ENCODE measurements at regions not wholly inside any gene's neighbourhood (a gene's known extent, or its start where the extent isn't known, plus 50 kb on each side); places are given as distances from the start of the nearest gene placed in this dataset.

DNA sequence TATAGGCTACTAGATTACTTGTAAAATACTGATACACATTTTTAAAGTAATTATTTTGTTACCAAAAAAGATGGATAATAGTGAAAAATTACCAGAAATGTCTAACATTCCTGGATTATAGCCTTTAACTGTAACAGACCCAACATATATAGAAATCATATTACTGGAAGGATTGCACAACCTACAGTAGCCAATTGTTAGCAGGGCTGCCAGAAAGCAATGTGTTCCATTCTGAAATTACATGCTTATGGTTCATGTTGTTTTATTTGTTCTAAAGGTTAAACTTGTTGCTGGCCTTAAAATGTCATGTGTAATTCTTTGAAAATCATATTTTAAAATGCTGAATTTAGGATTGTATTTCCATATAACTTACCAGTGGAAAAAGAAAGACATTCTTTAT is 793.6 kb upstream of the ACVR2A start:
- H3F3A ChIP-seq (replicated peaks; ENCODE audit: low read depth), result no peaks in the 10 kb centered on the region
- DNase-seq (ENCODE audit: low spot score) (no peak), ATAC-seq (no peak)
- Mint-ChIP-seq H3K9me3 (peaks cover 5% of the 10 kb centered on the region; the same call in 2 of the 3 replicates), H3K4me3 (no peak overlapping the region), H3K27ac (no peak overlapping the region), H3K4me1 (peaks cover 14% of the 10 kb centered on the region), H3K36me3 (ENCODE audit: low read depth) (no peaks in the 10 kb centered on the region; the same call in 1 of the 3 replicates), H3K27me3 (ENCODE audit: insufficient read depth, low read depth, poor library complexity) (peaks cover 1% of the 10 kb centered on the region)
- H3K27me3 ChIP-seq (ENCODE audit: insufficient read depth), result no peaks in the 10 kb centered on the region
- H3K79me2 ChIP-seq (replicated peaks; ENCODE audit: insufficient read depth), result no peaks in the 10 kb centered on the region
- no peaks in the 10 kb centered on the region for H3K4me1 ChIP-seq (ENCODE audit: insufficient read depth)
- H3K4me3 ChIP-seq, result no peak overlapping the region
- no peak overlapping the region for H2AFZ ChIP-seq
- TF ChIP-seq CREB1 (CRISPR knock-in tag; IDR thresholded peaks at IDR 0.05; ENCODE audit: low read depth), result no peak
- TF ChIP-seq POLR2AphosphoS5 (IDR thresholded peaks at IDR 0.05; ENCODE audit: low read depth), result no peak
- no peak for TF ChIP-seq NANOG (IDR thresholded peaks at IDR 0.05; ENCODE audit: borderline replicate concordance)
- TF ChIP-seq, protein P1, sequence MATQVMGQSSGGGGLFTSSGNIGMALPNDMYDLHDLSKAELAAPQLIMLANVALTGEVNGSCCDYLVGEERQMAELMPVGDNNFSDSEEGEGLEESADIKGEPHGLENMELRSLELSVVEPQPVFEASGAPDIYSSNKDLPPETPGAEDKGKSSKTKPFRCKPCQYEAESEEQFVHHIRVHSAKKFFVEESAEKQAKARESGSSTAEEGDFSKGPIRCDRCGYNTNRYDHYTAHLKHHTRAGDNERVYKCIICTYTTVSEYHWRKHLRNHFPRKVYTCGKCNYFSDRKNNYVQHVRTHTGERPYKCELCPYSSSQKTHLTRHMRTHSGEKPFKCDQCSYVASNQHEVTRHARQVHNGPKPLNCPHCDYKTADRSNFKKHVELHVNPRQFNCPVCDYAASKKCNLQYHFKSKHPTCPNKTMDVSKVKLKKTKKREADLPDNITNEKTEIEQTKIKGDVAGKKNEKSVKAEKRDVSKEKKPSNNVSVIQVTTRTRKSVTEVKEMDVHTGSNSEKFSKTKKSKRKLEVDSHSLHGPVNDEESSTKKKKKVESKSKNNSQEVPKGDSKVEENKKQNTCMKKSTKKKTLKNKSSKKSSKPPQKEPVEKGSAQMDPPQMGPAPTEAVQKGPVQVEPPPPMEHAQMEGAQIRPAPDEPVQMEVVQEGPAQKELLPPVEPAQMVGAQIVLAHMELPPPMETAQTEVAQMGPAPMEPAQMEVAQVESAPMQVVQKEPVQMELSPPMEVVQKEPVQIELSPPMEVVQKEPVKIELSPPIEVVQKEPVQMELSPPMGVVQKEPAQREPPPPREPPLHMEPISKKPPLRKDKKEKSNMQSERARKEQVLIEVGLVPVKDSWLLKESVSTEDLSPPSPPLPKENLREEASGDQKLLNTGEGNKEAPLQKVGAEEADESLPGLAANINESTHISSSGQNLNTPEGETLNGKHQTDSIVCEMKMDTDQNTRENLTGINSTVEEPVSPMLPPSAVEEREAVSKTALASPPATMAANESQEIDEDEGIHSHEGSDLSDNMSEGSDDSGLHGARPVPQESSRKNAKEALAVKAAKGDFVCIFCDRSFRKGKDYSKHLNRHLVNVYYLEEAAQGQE (IDR thresholded peaks at IDR 0.05; ENCODE audit: unreplicated experiment), result no peak
- no peak for TF ChIP-seq ZNF331 (CRISPR knock-in tag; IDR thresholded peaks at IDR 0.05; ENCODE audit: low read depth)
- no peak for TF ChIP-seq EZH2phosphoT487 (IDR thresholded peaks at IDR 0.05; ENCODE audit: unreplicated experiment)
- TF ChIP-seq JUNB (IDR thresholded peaks at IDR 0.05; ENCODE audit: unreplicated experiment), result no peak
- no peak for TF ChIP-seq EZH2 (IDR thresholded peaks at IDR 0.05; ENCODE audit: low read depth, unreplicated experiment)
- TF ChIP-seq ZNF114 (CRISPR knock-in tag; IDR thresholded peaks at IDR 0.05), result no peak
- no peak for TF ChIP-seq STAT1 (IDR thresholded peaks at IDR 0.05; ENCODE audit: unreplicated experiment)
- no peak for TF ChIP-seq ETS1 (IDR thresholded peaks at IDR 0.05)
- TF ChIP-seq, protein P2, sequence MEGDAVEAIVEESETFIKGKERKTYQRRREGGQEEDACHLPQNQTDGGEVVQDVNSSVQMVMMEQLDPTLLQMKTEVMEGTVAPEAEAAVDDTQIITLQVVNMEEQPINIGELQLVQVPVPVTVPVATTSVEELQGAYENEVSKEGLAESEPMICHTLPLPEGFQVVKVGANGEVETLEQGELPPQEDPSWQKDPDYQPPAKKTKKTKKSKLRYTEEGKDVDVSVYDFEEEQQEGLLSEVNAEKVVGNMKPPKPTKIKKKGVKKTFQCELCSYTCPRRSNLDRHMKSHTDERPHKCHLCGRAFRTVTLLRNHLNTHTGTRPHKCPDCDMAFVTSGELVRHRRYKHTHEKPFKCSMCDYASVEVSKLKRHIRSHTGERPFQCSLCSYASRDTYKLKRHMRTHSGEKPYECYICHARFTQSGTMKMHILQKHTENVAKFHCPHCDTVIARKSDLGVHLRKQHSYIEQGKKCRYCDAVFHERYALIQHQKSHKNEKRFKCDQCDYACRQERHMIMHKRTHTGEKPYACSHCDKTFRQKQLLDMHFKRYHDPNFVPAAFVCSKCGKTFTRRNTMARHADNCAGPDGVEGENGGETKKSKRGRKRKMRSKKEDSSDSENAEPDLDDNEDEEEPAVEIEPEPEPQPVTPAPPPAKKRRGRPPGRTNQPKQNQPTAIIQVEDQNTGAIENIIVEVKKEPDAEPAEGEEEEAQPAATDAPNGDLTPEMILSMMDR (conservative IDR thresholded peaks at IDR 0.05; ENCODE audit: low read depth in 2 of 2), result no peak
- TF ChIP-seq, protein P3, sequence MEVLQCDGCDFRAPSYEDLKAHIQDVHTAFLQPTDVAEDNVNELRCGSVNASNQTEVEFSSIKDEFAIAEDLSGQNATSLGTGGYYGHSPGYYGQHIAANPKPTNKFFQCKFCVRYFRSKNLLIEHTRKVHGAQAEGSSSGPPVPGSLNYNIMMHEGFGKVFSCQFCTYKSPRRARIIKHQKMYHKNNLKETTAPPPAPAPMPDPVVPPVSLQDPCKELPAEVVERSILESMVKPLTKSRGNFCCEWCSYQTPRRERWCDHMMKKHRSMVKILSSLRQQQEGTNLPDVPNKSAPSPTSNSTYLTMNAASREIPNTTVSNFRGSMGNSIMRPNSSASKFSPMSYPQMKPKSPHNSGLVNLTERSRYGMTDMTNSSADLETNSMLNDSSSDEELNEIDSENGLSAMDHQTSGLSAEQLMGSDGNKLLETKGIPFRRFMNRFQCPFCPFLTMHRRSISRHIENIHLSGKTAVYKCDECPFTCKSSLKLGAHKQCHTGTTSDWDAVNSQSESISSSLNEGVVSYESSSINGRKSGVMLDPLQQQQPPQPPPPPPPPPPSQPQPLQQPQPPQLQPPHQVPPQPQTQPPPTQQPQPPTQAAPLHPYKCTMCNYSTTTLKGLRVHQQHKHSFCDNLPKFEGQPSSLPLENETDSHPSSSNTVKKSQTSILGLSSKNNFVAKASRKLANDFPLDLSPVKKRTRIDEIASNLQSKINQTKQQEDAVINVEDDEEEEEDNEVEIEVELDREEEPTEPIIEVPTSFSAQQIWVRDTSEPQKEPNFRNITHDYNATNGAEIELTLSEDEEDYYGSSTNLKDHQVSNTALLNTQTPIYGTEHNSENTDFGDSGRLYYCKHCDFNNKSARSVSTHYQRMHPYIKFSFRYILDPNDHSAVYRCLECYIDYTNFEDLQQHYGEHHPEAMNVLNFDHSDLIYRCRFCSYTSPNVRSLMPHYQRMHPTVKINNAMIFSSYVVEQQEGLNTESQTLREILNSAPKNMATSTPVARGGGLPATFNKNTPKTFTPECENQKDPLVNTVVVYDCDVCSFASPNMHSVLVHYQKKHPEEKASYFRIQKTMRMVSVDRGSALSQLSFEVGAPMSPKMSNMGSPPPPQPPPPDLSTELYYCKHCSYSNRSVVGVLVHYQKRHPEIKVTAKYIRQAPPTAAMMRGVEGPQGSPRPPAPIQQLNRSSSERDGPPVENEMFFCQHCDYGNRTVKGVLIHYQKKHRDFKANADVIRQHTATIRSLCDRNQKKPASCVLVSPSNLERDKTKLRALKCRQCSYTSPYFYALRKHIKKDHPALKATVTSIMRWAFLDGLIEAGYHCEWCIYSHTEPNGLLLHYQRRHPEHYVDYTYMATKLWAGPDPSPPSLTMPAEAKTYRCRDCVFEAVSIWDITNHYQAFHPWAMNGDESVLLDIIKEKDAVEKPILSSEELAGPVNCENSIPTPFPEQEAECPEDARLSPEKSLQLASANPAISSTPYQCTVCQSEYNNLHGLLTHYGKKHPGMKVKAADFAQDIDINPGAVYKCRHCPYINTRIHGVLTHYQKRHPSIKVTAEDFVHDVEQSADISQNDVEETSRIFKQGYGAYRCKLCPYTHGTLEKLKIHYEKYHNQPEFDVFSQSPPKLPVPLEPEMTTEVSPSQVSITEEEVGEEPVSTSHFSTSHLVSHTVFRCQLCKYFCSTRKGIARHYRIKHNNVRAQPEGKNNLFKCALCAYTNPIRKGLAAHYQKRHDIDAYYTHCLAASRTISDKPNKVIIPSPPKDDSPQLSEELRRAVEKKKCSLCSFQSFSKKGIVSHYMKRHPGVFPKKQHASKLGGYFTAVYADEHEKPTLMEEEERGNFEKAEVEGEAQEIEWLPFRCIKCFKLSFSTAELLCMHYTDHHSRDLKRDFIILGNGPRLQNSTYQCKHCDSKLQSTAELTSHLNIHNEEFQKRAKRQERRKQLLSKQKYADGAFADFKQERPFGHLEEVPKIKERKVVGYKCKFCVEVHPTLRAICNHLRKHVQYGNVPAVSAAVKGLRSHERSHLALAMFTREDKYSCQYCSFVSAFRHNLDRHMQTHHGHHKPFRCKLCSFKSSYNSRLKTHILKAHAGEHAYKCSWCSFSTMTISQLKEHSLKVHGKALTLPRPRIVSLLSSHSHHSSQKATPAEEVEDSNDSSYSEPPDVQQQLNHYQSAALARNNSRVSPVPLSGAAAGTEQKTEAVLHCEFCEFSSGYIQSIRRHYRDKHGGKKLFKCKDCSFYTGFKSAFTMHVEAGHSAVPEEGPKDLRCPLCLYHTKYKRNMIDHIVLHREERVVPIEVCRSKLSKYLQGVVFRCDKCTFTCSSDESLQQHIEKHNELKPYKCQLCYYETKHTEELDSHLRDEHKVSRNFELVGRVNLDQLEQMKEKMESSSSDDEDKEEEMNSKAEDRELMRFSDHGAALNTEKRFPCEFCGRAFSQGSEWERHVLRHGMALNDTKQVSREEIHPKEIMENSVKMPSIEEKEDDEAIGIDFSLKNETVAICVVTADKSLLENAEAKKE (CRISPR knock-in tag; IDR thresholded peaks at IDR 0.05), result no peak
- no peaks in the 10 kb centered on the region for H3K36me3 ChIP-seq (ENCODE audit: insufficient read depth)
- H3K4me2 ChIP-seq, result no peak overlapping the region
- H4K20me1 ChIP-seq (replicated peaks; ENCODE audit: insufficient read depth), result no peaks in the 10 kb centered on the region
- H3K27ac ChIP-seq (ENCODE audit: low read depth), result no peak overlapping the region
- H3K9me2 ChIP-seq (ENCODE audit: insufficient read depth), result no peaks in the 10 kb centered on the region

Data from GM23338 (cell line).